K562 (cell line): ENCODE measurements at regions not wholly inside any gene's neighbourhood (a gene's known extent, or its start where the extent isn't known, plus 50 kb on each side); places are given as distances from the start of the nearest gene placed in this dataset.

Experiments
- RBM25 ChIP-seq: fragments of 200-400 bp; formaldehyde crosslinking; IDR thresholded peaks from 2 replicates; pipeline ENCODE4 v1.6.1; 2018; ENCODE audit warnings: low read length, low read depth, moderate library complexity; ENCODE audit not compliant: severe bottlenecking
- ZNF584 ChIP-seq: fragments of 200-800 bp; sonication (Bioruptor generic); IDR thresholded peaks from 2 replicates; pipeline ENCODE4 v1.6.1; 2016; ENCODE audit warnings: low read depth, mild to moderate bottlenecking, missing genetic modification characterization, missing compliant biosample characterization
- TF ChIP-seq, protein P1 (sequence below), 2 experiments: fragments of 450-650 bp; formaldehyde crosslinking in 1 of 2; IDR thresholded peaks; 2 replicates each; pipeline versions ENCODE4 v1.4.0 to v1.6.1; 2014 to 2020; ENCODE audit warnings: mild to moderate bottlenecking in 2 of 2, borderline replicate concordance in 1 of 2, low read depth in 1 of 2

DNA sequence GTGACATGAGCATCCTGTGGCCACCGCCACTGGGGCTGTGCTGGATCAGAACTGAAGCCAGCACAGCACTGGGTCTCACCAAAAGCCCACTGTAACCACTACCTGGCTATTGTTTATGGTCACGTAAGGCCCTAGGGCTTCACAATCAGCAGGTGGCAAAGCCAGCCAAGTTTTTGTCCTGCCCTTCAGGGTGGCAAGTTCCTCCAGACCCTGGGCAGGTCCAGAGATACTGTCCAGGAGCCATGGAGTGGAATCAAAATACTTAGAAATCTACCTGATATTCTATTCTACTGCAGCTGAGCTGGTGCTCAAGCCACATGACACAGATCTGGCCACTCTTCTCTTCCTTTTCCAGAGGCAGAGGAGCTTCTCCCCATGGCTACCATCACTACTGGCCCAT, 121.2 kb upstream of the CXXC4 start (continued):
- TF ChIP-seq, protein P1, sequence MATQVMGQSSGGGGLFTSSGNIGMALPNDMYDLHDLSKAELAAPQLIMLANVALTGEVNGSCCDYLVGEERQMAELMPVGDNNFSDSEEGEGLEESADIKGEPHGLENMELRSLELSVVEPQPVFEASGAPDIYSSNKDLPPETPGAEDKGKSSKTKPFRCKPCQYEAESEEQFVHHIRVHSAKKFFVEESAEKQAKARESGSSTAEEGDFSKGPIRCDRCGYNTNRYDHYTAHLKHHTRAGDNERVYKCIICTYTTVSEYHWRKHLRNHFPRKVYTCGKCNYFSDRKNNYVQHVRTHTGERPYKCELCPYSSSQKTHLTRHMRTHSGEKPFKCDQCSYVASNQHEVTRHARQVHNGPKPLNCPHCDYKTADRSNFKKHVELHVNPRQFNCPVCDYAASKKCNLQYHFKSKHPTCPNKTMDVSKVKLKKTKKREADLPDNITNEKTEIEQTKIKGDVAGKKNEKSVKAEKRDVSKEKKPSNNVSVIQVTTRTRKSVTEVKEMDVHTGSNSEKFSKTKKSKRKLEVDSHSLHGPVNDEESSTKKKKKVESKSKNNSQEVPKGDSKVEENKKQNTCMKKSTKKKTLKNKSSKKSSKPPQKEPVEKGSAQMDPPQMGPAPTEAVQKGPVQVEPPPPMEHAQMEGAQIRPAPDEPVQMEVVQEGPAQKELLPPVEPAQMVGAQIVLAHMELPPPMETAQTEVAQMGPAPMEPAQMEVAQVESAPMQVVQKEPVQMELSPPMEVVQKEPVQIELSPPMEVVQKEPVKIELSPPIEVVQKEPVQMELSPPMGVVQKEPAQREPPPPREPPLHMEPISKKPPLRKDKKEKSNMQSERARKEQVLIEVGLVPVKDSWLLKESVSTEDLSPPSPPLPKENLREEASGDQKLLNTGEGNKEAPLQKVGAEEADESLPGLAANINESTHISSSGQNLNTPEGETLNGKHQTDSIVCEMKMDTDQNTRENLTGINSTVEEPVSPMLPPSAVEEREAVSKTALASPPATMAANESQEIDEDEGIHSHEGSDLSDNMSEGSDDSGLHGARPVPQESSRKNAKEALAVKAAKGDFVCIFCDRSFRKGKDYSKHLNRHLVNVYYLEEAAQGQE (IDR thresholded peaks at IDR 0.05; ENCODE audit: borderline replicate concordance), result no peak
- TF ChIP-seq, protein P1 (CRISPR knock-in tag; IDR thresholded peaks at IDR 0.05; ENCODE audit: low read depth), result no peak
- TF ChIP-seq ZNF584 (CRISPR knock-in tag), result no peak
- TF ChIP-seq RBM25, result no peak
